ENCODE measurements at regions not wholly inside any gene's neighbourhood (a gene's known extent, or its start where the extent isn't known, plus 50 kb on each side); places are given as distances from the start of the nearest gene placed in this dataset.
"Not testable (repeated sequence)": the region's sequence is repeated elsewhere in the genome, so short reads cannot be mapped to it uniquely, and the experiment has no call there.

- TF ChIP-seq POLR2A, CTCF (IDR thresholded peaks at IDR 0.05): not testable (repeated sequence)
Measured at GRCh38 chr10:47654161-47654560, 109.2 kb downstream of the SYT15B start.
